OCI-LY3 (cell line): ENCODE measurements at regions not wholly inside any gene's neighbourhood (a gene's known extent, or its start where the extent isn't known, plus 50 kb on each side); places are given as distances from the start of the nearest gene placed in this dataset.

ENCODE experiments used
- CTCF ChIP-seq: fragments of 200-600, 300-600 bp; sonication (generic); IDR thresholded peaks from 2 replicates; pipeline ENCODE4 v1.5.1; 2014; ENCODE audit warnings: antibody characterized with exemption, low read length, low read depth
- EZH2phosphoT487 ChIP-seq: fragments of 200-600 bp; shearing (Covaris generic); IDR thresholded peaks from 2 replicates; pipeline ENCODE4 v1.6.1; 2018; ENCODE audit warnings: antibody characterized with exemption, mixed run types, low read depth

GRCh38 chr13:109669234-109669612, 117.2 kb downstream of the IRS2 start:
- TF ChIP-seq CTCF, result no peak
- TF ChIP-seq EZH2phosphoT487, result no peak
